HL-60 (cell line): ENCODE measurements at regions not wholly inside any gene's neighbourhood (a gene's known extent, or its start where the extent isn't known, plus 50 kb on each side); places are given as distances from the start of the nearest gene placed in this dataset.

Experiments
- DNase-seq, 2 experiments: peaks; one replicate each; pipeline ENCODE4 v3.0.0-alpha.2; 2010 to 2020; ENCODE audit warnings: low read depth in 1 of 2, low spot score in 1 of 2
- H3K27ac ChIP-seq: fragments of 250-450 bp; sonication (Bioruptor Pico); replicated peaks from 2 replicates; pipeline ENCODE4 v1.5.1; 2020; ENCODE audit warnings: mild to moderate bottlenecking, moderate library complexity
- H3K27me3 ChIP-seq: fragments of 250-450 bp; sonication (Bioruptor Pico); 2 replicates; pipeline ENCODE4 v1.5.1; 2021; ENCODE audit warnings: mild to moderate bottlenecking, moderate library complexity; ENCODE audit not compliant: insufficient read depth, poor library complexity, severe bottlenecking
- H3K4me3 ChIP-seq: replicated peaks from 2 replicates; pipeline ENCODE4 v1.5.1; 2011; ENCODE audit warnings: mild to moderate bottlenecking, control low read depth, low read length; ENCODE audit not compliant: insufficient read depth
- CTCF ChIP-seq: IDR thresholded peaks from one replicate; pipeline ENCODE4 v1.5.1; 2011; ENCODE audit warnings: low read length, control low read depth, inconsistent platforms; ENCODE audit not compliant: insufficient read depth
- GABPA ChIP-seq: IDR thresholded peaks from 2 replicates; pipeline ENCODE4 v1.6.1; 2012; ENCODE audit warnings: low read depth
- POLR2AphosphoS5 ChIP-seq: IDR thresholded peaks from 2 replicates; pipeline ENCODE4 v1.6.1; 2012; ENCODE audit warnings: low read depth
- REST ChIP-seq: IDR thresholded peaks from 2 replicates; pipeline ENCODE4 v1.6.1; 2012; ENCODE audit warnings: low read depth; ENCODE audit not compliant: insufficient replicate concordance
- SPI1 ChIP-seq: IDR thresholded peaks from 2 replicates; pipeline ENCODE4 v1.6.1; 2012; ENCODE audit warnings: low read depth, mild to moderate bottlenecking, borderline replicate concordance

DNA sequence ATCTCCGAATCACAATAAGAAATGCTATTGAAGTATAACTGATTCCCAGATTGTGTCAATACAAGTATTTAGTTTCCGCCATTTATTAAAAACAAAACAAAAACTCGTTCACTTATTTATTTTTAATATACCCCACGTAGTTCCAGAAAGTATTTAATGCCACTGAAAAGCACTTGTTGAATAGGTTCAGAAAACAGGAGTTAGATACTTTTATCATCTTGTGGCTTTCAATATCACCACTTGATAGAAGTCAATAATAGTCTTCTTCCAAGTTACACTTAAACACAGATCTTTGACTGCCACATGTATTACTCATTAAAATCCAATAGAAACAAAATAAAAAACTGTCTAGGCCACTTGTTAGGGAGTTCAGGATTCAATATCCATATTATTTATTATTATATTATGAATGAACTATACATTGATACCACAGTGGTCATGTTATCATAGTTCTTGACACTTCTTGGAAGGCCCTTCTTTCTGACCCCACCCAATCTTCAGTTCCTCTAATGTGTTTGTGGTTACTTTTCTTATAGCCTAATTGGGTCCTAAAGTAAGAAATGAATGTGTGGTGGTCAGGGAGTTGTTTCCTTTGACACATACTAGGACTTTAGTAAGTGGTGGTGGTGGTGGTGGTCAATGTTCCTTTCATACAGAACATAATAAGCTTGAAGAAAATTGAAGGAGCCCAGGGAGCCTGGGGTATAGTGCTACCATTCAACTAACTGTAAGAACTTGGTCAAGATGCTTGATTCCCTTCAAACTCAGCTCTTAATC, 221.3 kb upstream of the ITGA4 start:
- Histone ChIP-seq H3K27ac (no peak overlapping the region), H3K27me3 (no peaks in the 10 kb centered on the region), H3K4me3 (no peak overlapping the region)
- TF ChIP-seq SPI1: no peak
- no peak for TF ChIP-seq REST
- no peak for TF ChIP-seq CTCF
- TF ChIP-seq POLR2AphosphoS5: no peak
- no peak for TF ChIP-seq GABPA
- DNase-seq: no peak

DNA sequence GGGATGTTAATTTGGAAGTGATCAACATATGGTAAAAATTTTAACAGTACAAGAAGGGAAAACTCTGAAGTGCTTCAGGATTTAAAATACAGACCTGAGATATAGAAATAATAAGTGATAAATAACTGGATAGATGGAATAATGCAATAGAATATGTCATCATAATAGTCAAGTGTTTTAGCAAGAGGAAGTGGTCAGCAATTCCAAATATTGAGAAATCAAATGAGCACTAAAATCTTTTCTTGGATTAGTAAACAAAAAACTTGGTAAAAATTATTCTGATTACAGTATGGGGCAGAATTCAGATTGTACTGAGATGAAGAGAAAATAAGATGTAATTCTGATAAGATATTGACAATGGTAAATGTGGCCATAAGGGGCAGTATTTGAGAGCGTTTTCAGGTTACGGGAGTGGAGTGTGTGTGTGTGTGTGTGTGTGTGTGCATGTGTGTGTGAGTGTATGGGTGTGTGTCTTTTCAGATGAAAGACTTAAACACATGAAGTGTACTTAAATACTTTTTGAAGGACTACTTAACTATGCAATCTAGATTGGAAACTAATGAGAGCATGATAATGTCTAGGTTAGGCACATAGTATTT, 217.9 kb upstream of the ITGA4 start:
- Histone ChIP-seq H3K27me3 (no peaks in the 10 kb centered on the region), H3K4me3 (no peak overlapping the region), H3K27ac (no peak overlapping the region)
- TF ChIP-seq GABPA (no peak), CTCF (no peak), SPI1 (peak; percentile 20; the same call in 1 of the 2 replicates), REST (no peak), POLR2AphosphoS5 (no peak)
- no peak for DNase-seq

DNA sequence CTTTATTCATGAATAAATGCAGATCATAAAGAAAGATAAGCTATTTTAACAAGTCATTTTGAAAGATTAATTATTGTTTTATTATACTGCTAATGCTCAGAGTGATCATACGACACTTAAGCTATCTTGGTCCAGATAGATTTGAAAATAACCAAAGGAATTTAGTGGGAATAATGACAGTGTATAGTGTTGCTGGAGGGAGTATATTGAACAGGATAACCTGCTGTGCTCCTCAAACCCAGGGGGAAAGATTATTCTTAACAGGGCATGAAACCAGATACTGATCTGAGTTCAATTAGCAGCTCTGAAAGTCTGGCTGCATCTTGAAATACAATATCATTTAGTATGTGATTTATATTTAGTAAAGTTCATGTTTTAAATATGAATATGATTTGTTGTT, 216.3 kb upstream of the ITGA4 start:
- Histone ChIP-seq H3K27ac (no peak overlapping the region), H3K4me3 (no peak overlapping the region), H3K27me3 (no peaks in the 10 kb centered on the region)
- TF ChIP-seq POLR2AphosphoS5 (no peak), REST (no peak), GABPA (no peak), CTCF (no peak), SPI1 (no peak)
- DNase-seq: no peak
